ENCODE measurements at regions not wholly inside any gene's neighbourhood (a gene's known extent, or its start where the extent isn't known, plus 50 kb on each side); places are given as distances from the start of the nearest gene placed in this dataset.

GRCh38 chr2:19797243-19797810, 104.5 kb downstream of the TTC32 start:
- no peak for FAIRE-seq
- DNase-seq (ENCODE audit: insufficient read length, low spot score): no peak
- TF ChIP-seq, protein P1, sequence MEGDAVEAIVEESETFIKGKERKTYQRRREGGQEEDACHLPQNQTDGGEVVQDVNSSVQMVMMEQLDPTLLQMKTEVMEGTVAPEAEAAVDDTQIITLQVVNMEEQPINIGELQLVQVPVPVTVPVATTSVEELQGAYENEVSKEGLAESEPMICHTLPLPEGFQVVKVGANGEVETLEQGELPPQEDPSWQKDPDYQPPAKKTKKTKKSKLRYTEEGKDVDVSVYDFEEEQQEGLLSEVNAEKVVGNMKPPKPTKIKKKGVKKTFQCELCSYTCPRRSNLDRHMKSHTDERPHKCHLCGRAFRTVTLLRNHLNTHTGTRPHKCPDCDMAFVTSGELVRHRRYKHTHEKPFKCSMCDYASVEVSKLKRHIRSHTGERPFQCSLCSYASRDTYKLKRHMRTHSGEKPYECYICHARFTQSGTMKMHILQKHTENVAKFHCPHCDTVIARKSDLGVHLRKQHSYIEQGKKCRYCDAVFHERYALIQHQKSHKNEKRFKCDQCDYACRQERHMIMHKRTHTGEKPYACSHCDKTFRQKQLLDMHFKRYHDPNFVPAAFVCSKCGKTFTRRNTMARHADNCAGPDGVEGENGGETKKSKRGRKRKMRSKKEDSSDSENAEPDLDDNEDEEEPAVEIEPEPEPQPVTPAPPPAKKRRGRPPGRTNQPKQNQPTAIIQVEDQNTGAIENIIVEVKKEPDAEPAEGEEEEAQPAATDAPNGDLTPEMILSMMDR (IDR thresholded peaks at IDR 0.05; ENCODE audit: insufficient read depth, missing control alignments): no peak

- FAIRE-seq: no peak
- DNase-seq (ENCODE audit: insufficient read length, low spot score): no peak
- TF ChIP-seq, protein P1 (IDR thresholded peaks at IDR 0.05; ENCODE audit: insufficient read depth, missing control alignments): no peak
Observed at GRCh38 chr2:19796035-19796695, 105.6 kb downstream of the TTC32 start.

- no peak for FAIRE-seq
- TF ChIP-seq, protein P1 (IDR thresholded peaks at IDR 0.05; ENCODE audit: insufficient read depth, missing control alignments): no peak
- DNase-seq (ENCODE audit: insufficient read length, low spot score): no peak
Observed at GRCh38 chr2:19793132-19793750, 108.5 kb downstream of the TTC32 start.

DNA sequence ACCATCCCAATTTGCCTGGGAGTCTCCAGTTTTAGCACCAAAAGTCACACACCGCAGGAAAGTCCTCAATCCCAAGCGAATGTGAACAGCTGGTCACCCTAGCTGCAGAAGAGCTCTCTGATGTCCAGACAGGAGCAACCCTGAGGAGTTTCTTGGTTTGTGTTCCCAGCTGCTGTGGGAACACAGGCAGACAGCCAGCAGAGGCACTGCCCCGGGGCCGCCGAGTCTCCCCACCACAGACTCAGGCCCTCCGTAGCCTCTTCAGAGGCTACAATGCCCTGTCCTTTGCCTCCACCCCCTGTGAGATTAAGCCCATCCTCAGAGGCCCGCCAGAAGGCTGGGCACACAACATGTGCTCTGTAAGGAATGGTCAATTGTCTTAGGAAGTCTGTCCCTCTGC, 111.5 kb downstream of the TTC32 start:
- no peak for FAIRE-seq
- TF ChIP-seq, protein P1 (IDR thresholded peaks at IDR 0.05; ENCODE audit: insufficient read depth, missing control alignments): no peak
- no peak for DNase-seq (ENCODE audit: insufficient read length, low spot score)

DNA sequence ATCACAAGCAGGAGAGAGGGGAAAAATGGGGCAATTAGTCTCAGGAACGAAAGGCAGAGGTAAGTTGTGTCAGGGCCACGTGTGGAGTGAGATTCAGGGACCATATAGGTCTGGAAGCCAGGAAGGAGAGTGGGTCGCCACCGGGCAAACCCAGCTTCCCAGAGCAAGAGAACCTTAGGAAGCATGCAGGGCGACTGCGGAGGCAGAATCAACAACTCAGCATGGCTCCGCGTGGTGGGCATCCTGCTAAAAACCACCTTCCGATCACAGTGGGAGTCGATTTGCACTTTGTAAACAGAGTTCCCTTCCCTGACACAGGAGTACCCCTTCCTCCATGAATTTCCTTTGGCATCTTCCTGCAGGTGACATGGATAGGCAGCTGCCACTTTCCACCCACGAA, 114.6 kb downstream of the TTC32 start:
- DNase-seq (ENCODE audit: insufficient read length, low spot score) (no peak), FAIRE-seq (no peak)
- TF ChIP-seq, protein P1 (IDR thresholded peaks at IDR 0.05; ENCODE audit: insufficient read depth, missing control alignments): no peak

GRCh38 chr2:19786408-19787058, 115.2 kb downstream of the TTC32 start:
- no peak for FAIRE-seq
- no peak for DNase-seq (ENCODE audit: insufficient read length, low spot score)

More at GRCh38 chr2:19786408-19787058, 115.2 kb downstream of the TTC32 start:
- TF ChIP-seq, protein P1 (IDR thresholded peaks at IDR 0.05; ENCODE audit: insufficient read depth, missing control alignments): no peak
